Smooth muscle cell (in vitro differentiated cells): ENCODE measurements at regions not wholly inside any gene's neighbourhood (a gene's known extent, or its start where the extent isn't known, plus 50 kb on each side); places are given as distances from the start of the nearest gene placed in this dataset. TPM values are rescaled to one million over a fixed set of nuclear protein-coding genes. Genes with fewer than 3 reads are reported as not detected.

Source experiments
- DNase-seq: peaks from one replicate; lab custom pipeline; 2025; ENCODE audit not compliant: unreplicated experiment; lab: John Stamatoyannopoulos, UW
- H2AFZ ChIP-seq: fragments of 200-600 bp; sonication (generic); 2 replicates; pipeline ENCODE4 v1.6.0; 2016; ENCODE audit warnings: antibody characterized with exemption, low read depth, mild to moderate bottlenecking
- H3F3A ChIP-seq: fragments of 200-600 bp; sonication (generic); 2 replicates; pipeline ENCODE4 v1.6.0; 2017; ENCODE audit warnings: antibody characterized with exemption, low read depth
- H3K27ac ChIP-seq: fragments of 200-600 bp; sonication (generic); 2 replicates; pipeline ENCODE4 v1.5.1; 2016; ENCODE audit warnings: low read depth, mild to moderate bottlenecking
- H3K27me3 ChIP-seq: fragments of 200-600 bp; sonication (generic); 2 replicates; pipeline ENCODE4 v1.6.1; 2016; ENCODE audit warnings: low read depth, mild to moderate bottlenecking
- H3K36me3 ChIP-seq: fragments of 200-600 bp; sonication (generic); 2 replicates; pipeline ENCODE4 v1.5.1; 2016; ENCODE audit warnings: low read depth
- H3K4me1 ChIP-seq: fragments of 200-600 bp; sonication (generic); 2 replicates; pipeline ENCODE4 v1.5.1; 2016; ENCODE audit warnings: low read depth
- H3K4me2 ChIP-seq: fragments of 200-600 bp; sonication (generic); 2 replicates; pipeline ENCODE4 v1.6.0; 2016; ENCODE audit warnings: mild to moderate bottlenecking
- H3K4me3 ChIP-seq: fragments of 200-600 bp; sonication (generic); 2 replicates; pipeline ENCODE4 v1.5.1; 2016; ENCODE audit warnings: mild to moderate bottlenecking
- H3K79me2 ChIP-seq: fragments of 200-600 bp; sonication (generic); 2 replicates; pipeline ENCODE4 v1.6.0; 2016; ENCODE audit warnings: low read depth, mild to moderate bottlenecking
- H3K9ac ChIP-seq: fragments of 200-600 bp; sonication (generic); 2 replicates; pipeline ENCODE4 v1.6.0; 2016; ENCODE audit warnings: low read depth
- H3K9me3 ChIP-seq: fragments of 200-600 bp; sonication (generic); replicated peaks from 2 replicates; pipeline ENCODE4 v1.5.1; 2016; ENCODE audit warnings: low read depth
- H4K20me1 ChIP-seq: fragments of 200-600 bp; sonication (generic); 2 replicates; pipeline ENCODE4 v1.6.0; 2016; ENCODE audit warnings: low read depth
- CTCF ChIP-seq: fragments of 200-600 bp; sonication (generic); IDR thresholded peaks from 2 replicates; pipeline ENCODE4 v1.5.1; 2017; ENCODE audit warnings: borderline replicate concordance, mild to moderate bottlenecking, antibody characterized with exemption; ENCODE audit not compliant: insufficient read depth, poor library complexity, severe bottlenecking
- WGBS: methylation state at CpG from one replicate; pipeline ENCODE4 v1.1.7; 2016; ENCODE audit warnings: low lambda C conversion rate; 5-methylcytosine and 5-hydroxymethylcytosine counted together
- microRNA counts: library from miRNA; unstranded; fragments of <30 nt; microRNA quantifications from one replicate; lab custom pipeline; 2016
- microRNA-seq: library from miRNA; unstranded; fragments of <30 nt; microRNA quantifications from one replicate; pipeline ENCODE4, GENCODE V29; 2016; ENCODE audit warnings: borderline number of aligned reads
- small RNA-seq: library from RNA; depleted of rRNA; stranded (forward); fragments of <200 nt; gene quantifications from one replicate; pipeline ENCODE3, GENCODE V24; 2014

GRCh38 chr1:65090406-65090805, 57.6 kb upstream of the AK4 start:
- Histone ChIP-seq H3K79me2 (no peaks in the 10 kb centered on the region), H3K4me3 (no peak overlapping the region), H3K9ac (no peak overlapping the region), H4K20me1 (no peaks in the 10 kb centered on the region), H3K27me3 (no peaks in the 10 kb centered on the region), H3K27ac (no peak overlapping the region), H3K4me1 (no peaks in the 10 kb centered on the region), H3K36me3 (no peaks in the 10 kb centered on the region), H3K4me2 (no peak overlapping the region), H2AFZ (no peak overlapping the region), H3F3A (no peaks in the 10 kb centered on the region), H3K9me3 (no peaks in the 10 kb centered on the region)
- 65% methylated on average over 4 of the region's 4 CpGs for WGBS
- DNase-seq, result no peak
- TF ChIP-seq CTCF, result no peak

GRCh38 chr1:65092691-65093090, 55.3 kb upstream of the AK4 start:
- no peaks in the 10 kb centered on the region for H3F3A ChIP-seq
- no peak overlapping the region for H3K9ac ChIP-seq
- H3K4me3 ChIP-seq, result no peak overlapping the region
- WGBS, result 98% methylated on average over 2 of the region's 2 CpGs
- no peaks in the 10 kb centered on the region for H4K20me1 ChIP-seq
- no peaks in the 10 kb centered on the region for H3K79me2 ChIP-seq
- H3K27me3 ChIP-seq, result no peaks in the 10 kb centered on the region
- no peak for DNase-seq
- H3K36me3 ChIP-seq, result no peaks in the 10 kb centered on the region
- H3K4me2 ChIP-seq, result no peak overlapping the region
- no peaks in the 10 kb centered on the region for H3K9me3 ChIP-seq
- H2AFZ ChIP-seq, result no peak overlapping the region
- no peak for TF ChIP-seq CTCF
- no peak overlapping the region for H3K27ac ChIP-seq
- H3K4me1 ChIP-seq, result no peaks in the 10 kb centered on the region

GRCh38 chr1:65097076-65097475, 50.9 kb upstream of the AK4 start:
- Histone ChIP-seq H3K9me3 (no peaks in the 10 kb centered on the region), H4K20me1 (no peaks in the 10 kb centered on the region), H3K9ac (no peak overlapping the region), H3K4me1 (no peaks in the 10 kb centered on the region), H3K27me3 (no peaks in the 10 kb centered on the region), H3K36me3 (no peaks in the 10 kb centered on the region), H3K4me3 (no peak overlapping the region), H3K27ac (no peak overlapping the region), H3F3A (no peaks in the 10 kb centered on the region), H3K79me2 (no peaks in the 10 kb centered on the region), H3K4me2 (no peak overlapping the region), H2AFZ (no peak overlapping the region)
- DNase-seq, result no peak
- no peak for TF ChIP-seq CTCF
- 94% methylated on average over 2 of the region's 2 CpGs for WGBS

MicroRNAs in the stretch of these regions (microRNA counts, 767-probe panel; counts per million panel counts)
- microRNA hsa-miR-101-3p (lab: Ali Mortazavi, UCI), result 183 counts per million

Small RNA genes in the stretch of these regions (microRNA-seq; reads per million reads assigned to microRNA genes)
- not detected for gene MIR101-1
- gene MIR3671, result not detected

Small RNA genes in the stretch of these regions (small RNA-seq; reads per million reads assigned to genes)
- gene MIR101-1 (not detected), gene MIR3671 (not detected), gene MRPS21P1 (not detected), gene RNU6-1176P (not detected)
